ENCODE measurements at regions not wholly inside any gene's neighbourhood (a gene's known extent, or its start where the extent isn't known, plus 50 kb on each side); places are given as distances from the start of the nearest gene placed in this dataset.
"Not testable (repeated sequence)": the region's sequence is repeated elsewhere in the genome, so short reads cannot be mapped to it uniquely, and the experiment has no call there.

GRCh38 chr10:3923033-3923432 lies 138.0 kb upstream of the KLF6 start:
- H3K27me3 Mint-ChIP-seq (ENCODE audit: low read depth), result no peaks in the 10 kb centered on the region
- peaks cover 8% of the 10 kb centered on the region for H3K36me3 Mint-ChIP-seq
- TF ChIP-seq NFATC4 (CRISPR knock-in tag; IDR thresholded peaks at IDR 0.05) (no peak), FOXP4 (CRISPR knock-in tag; IDR thresholded peaks at IDR 0.05) (no peak), ZNF423 (CRISPR knock-in tag; IDR thresholded peaks at IDR 0.05) (no peak), ZNF512 (CRISPR knock-in tag; IDR thresholded peaks at IDR 0.05; ENCODE audit: borderline replicate concordance) (no peak)
- POLR2A ChIA-PET, result no interaction called here
- H3K9me3 Mint-ChIP-seq, result peaks cover 16% of the 10 kb centered on the region
- no peak overlapping the region for H3K4me3 Mint-ChIP-seq
- no peak for DNase-seq (ENCODE audit: low spot score)
- no peak overlapping the region for H3K27ac Mint-ChIP-seq
- CTCF ChIA-PET, result no interaction called here
- no peak for ATAC-seq
- H3K4me1 Mint-ChIP-seq, result peaks cover 7% of the 10 kb centered on the region

GRCh38 chr10:3919709-3920308 lies 134.8 kb upstream of the KLF6 start:
- DNase-seq (ENCODE audit: low spot score) (no peak), ATAC-seq (no peak)
- Mint-ChIP-seq H3K9me3 (peaks cover 22% of the 10 kb centered on the region), H3K4me1 (peaks cover 7% of the 10 kb centered on the region), H3K4me3 (no peak overlapping the region), H3K27me3 (ENCODE audit: low read depth) (no peaks in the 10 kb centered on the region), H3K27ac (no peak overlapping the region), H3K36me3 (peaks cover 8% of the 10 kb centered on the region)
- ChIA-PET CTCF (no interaction called here), POLR2A (no interaction called here)
- no peak for TF ChIP-seq RORB (CRISPR knock-in tag; IDR thresholded peaks at IDR 0.05)
- no peak for TF ChIP-seq ZNF512 (CRISPR knock-in tag; IDR thresholded peaks at IDR 0.05; ENCODE audit: borderline replicate concordance)
- TF ChIP-seq ELF4 (CRISPR knock-in tag; IDR thresholded peaks at IDR 0.05; ENCODE audit: low read depth), result no peak
- TF ChIP-seq NFE2L1 (CRISPR knock-in tag; IDR thresholded peaks at IDR 0.05), result no peak
- no peak for TF ChIP-seq ZNF121 (CRISPR knock-in tag; IDR thresholded peaks at IDR 0.05)
- no peak for TF ChIP-seq ZNF416 (CRISPR knock-in tag; IDR thresholded peaks at IDR 0.05)
- no peak for TF ChIP-seq E2F1 (CRISPR knock-in tag; IDR thresholded peaks at IDR 0.05)
- TF ChIP-seq TEAD4 (CRISPR knock-in tag; IDR thresholded peaks at IDR 0.05), result no peak
- no peak for TF ChIP-seq IRF2 (CRISPR knock-in tag; IDR thresholded peaks at IDR 0.05; ENCODE audit: borderline replicate concordance, low read depth)
- no peak for TF ChIP-seq ZNF396 (CRISPR knock-in tag; IDR thresholded peaks at IDR 0.05; ENCODE audit: borderline replicate concordance)
- no peak for TF ChIP-seq ZMAT4 (CRISPR knock-in tag; IDR thresholded peaks at IDR 0.05)
- no peak for TF ChIP-seq MYBL2 (CRISPR knock-in tag; IDR thresholded peaks at IDR 0.05)
- TF ChIP-seq ATF3 (CRISPR knock-in tag; conservative IDR thresholded peaks at IDR 0.05), result no peak
- no peak for TF ChIP-seq HMGA2 (CRISPR knock-in tag; IDR thresholded peaks at IDR 0.05)
- TF ChIP-seq FOXP4 (CRISPR knock-in tag; IDR thresholded peaks at IDR 0.05), result no peak
- no peak for TF ChIP-seq AFF4 (CRISPR knock-in tag; IDR thresholded peaks at IDR 0.05; ENCODE audit: borderline replicate concordance)

GRCh38 chr10:3917392-3917791 lies 132.4 kb upstream of the KLF6 start:
- H3K27me3 Mint-ChIP-seq (ENCODE audit: low read depth); DNase-seq (ENCODE audit: low spot score); ATAC-seq; H3K27ac Mint-ChIP-seq; H3K4me3 Mint-ChIP-seq; POLR2A ChIA-PET; CTCF ChIA-PET; H3K4me1 Mint-ChIP-seq; H3K36me3 Mint-ChIP-seq: not testable (repeated sequence)
- H3K9me3 Mint-ChIP-seq, result peaks cover 18% of the 10 kb centered on the region
